ENCODE measurements at regions not wholly inside any gene's neighbourhood (a gene's known extent, or its start where the extent isn't known, plus 50 kb on each side); places are given as distances from the start of the nearest gene placed in this dataset.
A peak's percentile ranks its signal among the peaks of the same experiment; 100 is the strongest.

- H3K27me3 ChIP-seq (ENCODE audit: low read depth, low read length), result no peaks in the 10 kb centered on the region
- H3K4me2 ChIP-seq (ENCODE audit: low read length), result no peak overlapping the region
- H3K27ac ChIP-seq (ENCODE audit: low read length), result no peak overlapping the region
- TF ChIP-seq EZH2phosphoT487 (IDR thresholded peaks at IDR 0.05; ENCODE audit: low read depth) (no peak), CTCF (IDR thresholded peaks at IDR 0.05; ENCODE audit: low read depth, low read length) (no peak)
- H2AFZ ChIP-seq (ENCODE audit: low read depth, low read length), result no peak overlapping the region
- no peak overlapping the region for H3K9ac ChIP-seq (ENCODE audit: low read length)
- no peaks in the 10 kb centered on the region for H3K9me3 ChIP-seq (ENCODE audit: insufficient read depth, low read length)
- H3K4me1 ChIP-seq (ENCODE audit: low read length), result peaks cover 7% of the 10 kb centered on the region
- no peaks in the 10 kb centered on the region for H3K79me2 ChIP-seq (ENCODE audit: low read length)
- H3K4me3 ChIP-seq (ENCODE audit: low read length), result no peak overlapping the region
- H3K36me3 ChIP-seq (replicated peaks; ENCODE audit: low read depth, low read length), result peaks cover 7% of the 10 kb centered on the region
- H4K20me1 ChIP-seq (ENCODE audit: insufficient read depth, low read length), result no peaks in the 10 kb centered on the region
These were observed 156.0 kb upstream of the ANKRD50 start for GRCh38 chr4:124868495-124868894.

DNA sequence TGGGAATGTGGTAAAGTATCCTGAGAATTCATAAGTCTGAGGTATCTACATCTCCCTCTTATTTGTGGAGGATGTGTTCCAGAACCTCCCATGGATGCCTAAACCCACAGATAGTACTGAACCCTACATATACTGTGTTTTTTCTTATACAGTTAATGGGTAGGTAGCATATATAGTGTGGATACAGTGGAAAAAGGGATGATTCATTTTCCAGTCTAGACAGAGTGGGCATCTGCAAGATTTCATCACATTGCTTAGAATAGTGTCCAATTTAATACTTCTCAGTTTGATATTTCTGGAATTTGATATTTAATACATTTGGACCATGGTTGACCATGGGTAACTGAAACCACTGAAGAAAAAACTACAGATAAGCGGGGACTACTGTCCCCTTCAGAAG is 155.0 kb upstream of the ANKRD50 start:
- no peaks in the 10 kb centered on the region for H3K27me3 ChIP-seq (ENCODE audit: low read depth, low read length)
- peaks cover 7% of the 10 kb centered on the region for H3K36me3 ChIP-seq (replicated peaks; ENCODE audit: low read depth, low read length)
- H3K4me2 ChIP-seq (ENCODE audit: low read length), result no peak overlapping the region
- no peaks in the 10 kb centered on the region for H3K9me3 ChIP-seq (ENCODE audit: insufficient read depth, low read length)
- H3K79me2 ChIP-seq (ENCODE audit: low read length), result no peaks in the 10 kb centered on the region
- peaks cover 17% of the 10 kb centered on the region for H3K4me1 ChIP-seq (ENCODE audit: low read length)
- TF ChIP-seq EZH2phosphoT487 (IDR thresholded peaks at IDR 0.05; ENCODE audit: low read depth) (no peak), CTCF (IDR thresholded peaks at IDR 0.05; ENCODE audit: low read depth, low read length) (no peak)
- H2AFZ ChIP-seq (ENCODE audit: low read depth, low read length), result no peak overlapping the region
- no peak overlapping the region for H3K9ac ChIP-seq (ENCODE audit: low read length)
- no peak overlapping the region for H3K4me3 ChIP-seq (ENCODE audit: low read length)
- no peaks in the 10 kb centered on the region for H4K20me1 ChIP-seq (ENCODE audit: insufficient read depth, low read length)
- no peak overlapping the region for H3K27ac ChIP-seq (ENCODE audit: low read length)

- Histone ChIP-seq H3K4me1 (ENCODE audit: low read length) (peaks cover 28% of the 10 kb centered on the region), H3K79me2 (ENCODE audit: low read length) (no peaks in the 10 kb centered on the region), H3K9ac (ENCODE audit: low read length) (no peak overlapping the region), H2AFZ (ENCODE audit: low read depth, low read length) (no peak overlapping the region), H3K9me3 (ENCODE audit: insufficient read depth, low read length) (no peaks in the 10 kb centered on the region), H3K4me2 (ENCODE audit: low read length) (no peak overlapping the region), H3K4me3 (ENCODE audit: low read length) (no peak overlapping the region), H3K36me3 (replicated peaks; ENCODE audit: low read depth, low read length) (peaks cover 8% of the 10 kb centered on the region), H3K27me3 (ENCODE audit: low read depth, low read length) (no peaks in the 10 kb centered on the region), H3K27ac (ENCODE audit: low read length) (no peak overlapping the region), H4K20me1 (ENCODE audit: insufficient read depth, low read length) (no peaks in the 10 kb centered on the region)
- TF ChIP-seq EZH2phosphoT487 (IDR thresholded peaks at IDR 0.05; ENCODE audit: low read depth), result no peak
- no peak for TF ChIP-seq CTCF (IDR thresholded peaks at IDR 0.05; ENCODE audit: low read depth, low read length)
These were observed 153.8 kb upstream of the ANKRD50 start for GRCh38 chr4:124866301-124866700.

DNA sequence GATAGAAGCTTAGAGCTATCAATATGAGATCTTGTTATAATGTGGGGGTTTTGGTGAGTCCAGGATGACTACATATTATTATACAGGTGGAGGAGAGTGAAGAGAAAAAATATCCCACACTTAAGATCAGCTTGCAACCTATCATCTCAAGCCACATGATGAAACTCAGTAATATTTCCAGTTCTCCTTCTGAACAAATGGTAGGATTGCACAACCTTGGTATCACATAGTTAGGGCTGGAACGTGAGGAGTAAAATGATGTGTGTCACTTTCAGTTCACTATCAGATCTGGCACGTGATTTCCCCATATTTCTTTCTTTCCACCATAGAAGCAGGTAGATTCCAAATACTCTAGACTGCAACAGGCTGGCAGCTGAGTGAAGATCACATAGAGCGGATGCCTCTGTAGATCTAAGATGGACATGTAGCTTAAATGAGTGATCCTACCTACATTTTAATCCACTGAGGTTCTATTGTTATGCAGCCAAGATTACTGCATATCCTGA is 150.6 kb upstream of the ANKRD50 start:
- Histone ChIP-seq H3K4me1 (ENCODE audit: low read length) (peaks cover 40% of the 10 kb centered on the region), H2AFZ (ENCODE audit: low read depth, low read length) (no peak overlapping the region), H3K9me3 (ENCODE audit: insufficient read depth, low read length) (0 out of 2 replicates have a peak, but pooled peaks cover 5% of the 10 kb centered on the region), H4K20me1 (ENCODE audit: insufficient read depth, low read length) (no peaks in the 10 kb centered on the region), H3K4me3 (ENCODE audit: low read length) (no peak overlapping the region), H3K27ac (ENCODE audit: low read length) (peak overlapping the region; percentile 80), H3K9ac (ENCODE audit: low read length) (peak overlapping the region; percentile 14; the same call in 1 of the 2 replicates), H3K27me3 (ENCODE audit: low read depth, low read length) (no peaks in the 10 kb centered on the region), H3K79me2 (ENCODE audit: low read length) (no peaks in the 10 kb centered on the region), H3K4me2 (ENCODE audit: low read length) (peak overlapping the region; percentile 34), H3K36me3 (replicated peaks; ENCODE audit: low read depth, low read length) (peaks cover 14% of the 10 kb centered on the region)
- TF ChIP-seq EZH2phosphoT487 (IDR thresholded peaks at IDR 0.05; ENCODE audit: low read depth), result no peak
- TF ChIP-seq CTCF (IDR thresholded peaks at IDR 0.05; ENCODE audit: low read depth, low read length), result no peak

Measured in OCI-LY3 (cell line).